WTC11 (cell line): ENCODE measurements at regions not wholly inside any gene's neighbourhood (a gene's known extent, or its start where the extent isn't known, plus 50 kb on each side); places are given as distances from the start of the nearest gene placed in this dataset.

Source experiments
- ATAC-seq: fragments of 200-7000 bp; cut with Tn5 transposase; 2 replicates; pipeline ENCODE4 v1.10.0; 2021; ENCODE audit warnings: mild to moderate bottlenecking, moderate library complexity
- CTCF ChIA-PET: fragments of 300-600 bp; sonication (Branson Sonifier 250); formaldehyde crosslinking; loops from one replicate; lab custom pipeline; 2021; ENCODE audit warnings: antibody characterized with exemption; lab: Charles Lee
- POLR2A ChIA-PET: fragments of 350-600 bp; sonication (Branson Sonifier 250); formaldehyde crosslinking; loops from one replicate; lab custom pipeline; 2021; ENCODE audit warnings: antibody characterized with exemption; lab: Charles Lee
- DNase-seq: peaks from one replicate; pipeline ENCODE4 v3.0.0; 2021; ENCODE audit warnings: low spot score
- H3K27ac Mint-ChIP-seq: 2 replicates; pipeline ENCODE4 v1.8.0; 2021; ENCODE audit warnings: mixed read lengths
- H3K27me3 Mint-ChIP-seq: 2 replicates; pipeline ENCODE4 v1.8.0; 2021; ENCODE audit warnings: low read depth, mild to moderate bottlenecking, moderate library complexity, mixed read lengths
- H3K36me3 Mint-ChIP-seq: 2 replicates; pipeline ENCODE4 v1.8.0; 2021; ENCODE audit warnings: mixed read lengths
- H3K4me1 Mint-ChIP-seq: 2 replicates; pipeline ENCODE4 v1.8.0; 2022; ENCODE audit warnings: mixed read lengths
- H3K4me3 Mint-ChIP-seq: 2 replicates; pipeline ENCODE4 v1.8.0; 2021; ENCODE audit warnings: mild to moderate bottlenecking, moderate library complexity, mixed read lengths
- H3K9me3 Mint-ChIP-seq: 2 replicates; pipeline ENCODE4 v1.8.0; 2021; ENCODE audit warnings: mixed read lengths
- ARID4B ChIP-seq: sonication (generic); formaldehyde crosslinking; IDR thresholded peaks from 2 replicates; pipeline ENCODE4 v1.8.0; 2023; ENCODE audit warnings: missing genetic modification reagents, mild to moderate bottlenecking, borderline replicate concordance
- ATF1 ChIP-seq: sonication (generic); formaldehyde crosslinking; IDR thresholded peaks from 2 replicates; pipeline ENCODE4 v1.8.1; 2023; ENCODE audit warnings: mild to moderate bottlenecking, moderate library complexity, missing genetic modification reagents
- ATF2 ChIP-seq: sonication (generic); formaldehyde crosslinking; IDR thresholded peaks from 2 replicates; pipeline ENCODE4 v1.8.1; 2022; ENCODE audit warnings: low read depth, missing genetic modification reagents, borderline replicate concordance
- CBFB ChIP-seq: sonication (generic); formaldehyde crosslinking; IDR thresholded peaks from 2 replicates; pipeline ENCODE4 v1.8.1; 2022; ENCODE audit warnings: mild to moderate bottlenecking, low read depth, missing genetic modification reagents
- E2F1 ChIP-seq: sonication (generic); formaldehyde crosslinking; IDR thresholded peaks from 2 replicates; pipeline ENCODE4 v1.8.0; 2022; ENCODE audit warnings: mild to moderate bottlenecking, missing genetic modification reagents
- E2F4 ChIP-seq: sonication (generic); formaldehyde crosslinking; IDR thresholded peaks from 2 replicates; pipeline ENCODE4 v1.8.1; 2022; ENCODE audit warnings: low read depth, mild to moderate bottlenecking, moderate library complexity, missing genetic modification reagents, borderline replicate concordance
- E2F5 ChIP-seq: sonication (generic); formaldehyde crosslinking; IDR thresholded peaks from 2 replicates; pipeline ENCODE4 v1.8.1; 2022; ENCODE audit warnings: mild to moderate bottlenecking, moderate library complexity, missing genetic modification reagents
- ESRRA ChIP-seq: sonication (generic); formaldehyde crosslinking; IDR thresholded peaks from 2 replicates; pipeline ENCODE4 v1.8.1; 2022; ENCODE audit warnings: mild to moderate bottlenecking, missing genetic modification reagents, borderline replicate concordance
- FOXP1 ChIP-seq: sonication (generic); formaldehyde crosslinking; IDR thresholded peaks from 2 replicates; pipeline ENCODE4 v1.8.0; 2022; ENCODE audit warnings: missing genetic modification reagents, mild to moderate bottlenecking, moderate library complexity, borderline replicate concordance
- GABPB1 ChIP-seq: sonication (generic); formaldehyde crosslinking; IDR thresholded peaks from 2 replicates; pipeline ENCODE4 v1.8.1; 2023; ENCODE audit warnings: mild to moderate bottlenecking, missing genetic modification reagents
- GRHL2 ChIP-seq: fragments of 250-450 bp; sonication (Bioruptor Pico); IDR thresholded peaks from 2 replicates; pipeline ENCODE4 v1.8.0; 2022; ENCODE audit warnings: mild to moderate bottlenecking, moderate library complexity; ENCODE audit not compliant: insufficient replicate concordance, severe bottlenecking
- MAX ChIP-seq: sonication (generic); formaldehyde crosslinking; IDR thresholded peaks from 2 replicates; pipeline ENCODE4 v1.8.0; 2022; ENCODE audit warnings: mild to moderate bottlenecking, missing genetic modification reagents
- MLX ChIP-seq: sonication (generic); formaldehyde crosslinking; IDR thresholded peaks from 2 replicates; pipeline ENCODE4 v1.8.1; 2023; ENCODE audit warnings: mild to moderate bottlenecking, missing genetic modification reagents, moderate library complexity
- NFYB ChIP-seq: sonication (generic); formaldehyde crosslinking; conservative IDR thresholded peaks from 2 replicates; pipeline ENCODE4 v1.8.0; 2022; ENCODE audit warnings: low read depth, missing genetic modification reagents
- NR1H2 ChIP-seq: sonication (generic); formaldehyde crosslinking; IDR thresholded peaks from 2 replicates; pipeline ENCODE4 v1.9.0; 2021; ENCODE audit warnings: mild to moderate bottlenecking, moderate library complexity, missing genetic modification reagents
- PREB ChIP-seq: sonication (generic); formaldehyde crosslinking; IDR thresholded peaks from 2 replicates; pipeline ENCODE4 v1.8.1; 2022; ENCODE audit warnings: mild to moderate bottlenecking, missing genetic modification reagents, moderate library complexity, borderline replicate concordance
- PRRX2 ChIP-seq: fragments of 250-450 bp; sonication (Bioruptor Pico); IDR thresholded peaks from 2 replicates; pipeline ENCODE4 v1.8.0; 2021; ENCODE audit warnings: mild to moderate bottlenecking
- RORB ChIP-seq: fragments of 250-450 bp; sonication (Bioruptor Pico); IDR thresholded peaks from 2 replicates; pipeline ENCODE4 v1.9.0; 2021; ENCODE audit warnings: mild to moderate bottlenecking
- TCF7 ChIP-seq: sonication (generic); formaldehyde crosslinking; IDR thresholded peaks from 2 replicates; pipeline ENCODE4 v1.8.0; 2022; ENCODE audit warnings: mild to moderate bottlenecking, low read depth, missing genetic modification reagents, moderate library complexity
- ZBTB21 ChIP-seq: sonication (generic); formaldehyde crosslinking; IDR thresholded peaks from 2 replicates; pipeline ENCODE4 v1.8.1; 2023; ENCODE audit warnings: mild to moderate bottlenecking, missing genetic modification reagents, borderline replicate concordance
- ZMAT4 ChIP-seq: fragments of 250-450 bp; sonication (Bioruptor Pico); IDR thresholded peaks from 2 replicates; pipeline ENCODE4 v1.9.0; 2021; ENCODE audit warnings: mild to moderate bottlenecking
- ZNF121 ChIP-seq: sonication (generic); formaldehyde crosslinking; IDR thresholded peaks from 2 replicates; pipeline ENCODE4 v1.8.0; 2023; ENCODE audit warnings: missing genetic modification reagents
- ZNF423 ChIP-seq: fragments of 250-450 bp; sonication (Bioruptor Pico); IDR thresholded peaks from 2 replicates; pipeline ENCODE4 v2.1.2; 2022; ENCODE audit warnings: mild to moderate bottlenecking, moderate library complexity
- ZNF671 ChIP-seq: fragments of 250-450 bp; sonication (Bioruptor Pico); IDR thresholded peaks from 2 replicates; pipeline ENCODE4 v1.8.0; 2021; ENCODE audit warnings: mild to moderate bottlenecking

GRCh38 chr12:90183201-90183600 is 474.6 kb upstream of the ATP2B1 start (continued):
- TF ChIP-seq E2F4 (CRISPR knock-in tag) = no peak
- no peak for TF ChIP-seq ZBTB21 (CRISPR knock-in tag)
- no peak for TF ChIP-seq ATF2
- TF ChIP-seq RORB = no peak
- no peak for TF ChIP-seq GABPB1 (CRISPR knock-in tag)
- no peak for TF ChIP-seq ZNF671 (CRISPR knock-in tag)
- no peak for TF ChIP-seq GRHL2 (CRISPR knock-in tag)
- no peak for TF ChIP-seq ARID4B (CRISPR knock-in tag)
- no peak for TF ChIP-seq NR1H2
- TF ChIP-seq NFYB = no peak
- TF ChIP-seq ESRRA (CRISPR knock-in tag) = no peak
- no peak for TF ChIP-seq ZNF423
- TF ChIP-seq PREB (CRISPR knock-in tag) = no peak

- no peak overlapping the region for H3K27ac Mint-ChIP-seq
- DNase-seq = no peak
- ATAC-seq = no peak
- CTCF ChIA-PET = interaction anchor here (0.7 kb wide), 1 partner anchor 70 kb away, joined by 4 read pairs; no protein-coding TSS in a partner anchor
- no peaks in the 10 kb centered on the region for H3K27me3 Mint-ChIP-seq
- H3K4me3 Mint-ChIP-seq = no peak overlapping the region
- POLR2A ChIA-PET = interaction anchor here (0.6 kb wide), 1 partner anchor 165 kb away, joined by 3 read pairs; no protein-coding TSS in a partner anchor
- no peak for TF ChIP-seq CBFB (CRISPR knock-in tag)
- no peak for TF ChIP-seq FOXP1 (CRISPR knock-in tag)
- no peak for TF ChIP-seq ZMAT4 (CRISPR knock-in tag)
- no peak for TF ChIP-seq TCF7 (CRISPR knock-in tag)
- TF ChIP-seq ZNF121 (CRISPR knock-in tag) = no peak
- TF ChIP-seq MAX = no peak
- TF ChIP-seq E2F5 (CRISPR knock-in tag) = no peak
- TF ChIP-seq ZBTB21 (CRISPR knock-in tag) = no peak
- no peak for TF ChIP-seq PRRX2 (CRISPR knock-in tag)
- no peak for TF ChIP-seq E2F1 (CRISPR knock-in tag)
- TF ChIP-seq ATF1 (CRISPR knock-in tag) = no peak
- TF ChIP-seq MLX (CRISPR knock-in tag) = no peak
- peaks cover 55% of the 10 kb centered on the region for H3K9me3 Mint-ChIP-seq
- no peaks in the 10 kb centered on the region for H3K4me1 Mint-ChIP-seq
- peaks cover 13% of the 10 kb centered on the region for H3K36me3 Mint-ChIP-seq
Observed at GRCh38 chr12:90181216-90181615, 472.6 kb upstream of the ATP2B1 start.
